Thyroid gland (tissue), 4 donors: ENCODE measurements at regions not wholly inside any gene's neighbourhood (a gene's known extent, or its start where the extent isn't known, plus 50 kb on each side); places are given as distances from the start of the nearest gene placed in this dataset.

Source experiments
- DNase-seq, 2 donors: peaks; one replicate each; pipeline ENCODE4 v3.0.0-alpha.2; 2019
- H3K27ac ChIP-seq, 3 donors: fragments of 200-600 bp; sonication (generic); 1 replicate in 2 of 3; 2 replicates in 1 of 3; pipeline ENCODE4 v1.5.1; 2016 to 2019; ENCODE audit warnings: mild to moderate bottlenecking in 1 of 3, moderate library complexity in 1 of 3
- H3K27me3 ChIP-seq: fragments of 200-600 bp; sonication (generic); one replicate; pipeline ENCODE4 v1.5.1; 2019
- H3K36me3 ChIP-seq, 2 donors: fragments of 200-600 bp; sonication (generic); one replicate each; pipeline ENCODE4 v1.5.1; 2016 to 2019
- H3K4me1 ChIP-seq, 2 donors: fragments of 200-600 bp; sonication (generic); one replicate each; pipeline ENCODE4 v1.5.1; 2017 to 2019
- H3K4me3 ChIP-seq, 3 donors: fragments of 200-600 bp; sonication (generic); replicated peaks in 1 of 3; 1 replicate in 2 of 3; 2 replicates in 1 of 3; pipeline ENCODE4 v1.5.1; 2016; ENCODE audit warnings: mild to moderate bottlenecking in 1 of 3
- H3K9me3 ChIP-seq: fragments of 200-600 bp; sonication (generic); one replicate; pipeline ENCODE4 v1.5.1; 2017
- CTCF ChIP-seq, 6 experiments: fragments of 200-600 bp in 3 of 6; fragments of 450-650 bp in 3 of 6; sonication (generic) in 3 of 6; IDR thresholded peaks; one replicate each; pipeline ENCODE4 v1.5.1; 2016 to 2019; ENCODE audit warnings: antibody characterized with exemption in 6 of 6, mild to moderate bottlenecking in 2 of 6, inconsistent platforms in 1 of 6, moderate library complexity in 1 of 6
- POLR2A ChIP-seq, 2 donors: fragments of 450-650 bp; IDR thresholded peaks; one replicate each; pipeline ENCODE4 v1.6.1; 2017; ENCODE audit warnings: antibody characterized with exemption in 2 of 2, mild to moderate bottlenecking in 2 of 2, moderate library complexity in 1 of 2
- WGBS, 2 donors: methylation state at CpG; one replicate each; pipeline ENCODE4 v1.1.5; 2017; 5-methylcytosine and 5-hydroxymethylcytosine counted together
- intact Hi-C: fragments of 100-400 bp; cut with DNase I; formaldehyde crosslinking; loops from one replicate; pipeline ENCODE4 v1.15.1; 2023

- Histone ChIP-seq H3K27ac (no peak overlapping the region), H3K27me3 (no peaks in the 10 kb centered on the region), H3K36me3 (no peaks in the 10 kb centered on the region), H3K4me1 (no peaks in the 10 kb centered on the region), H3K9me3 (no peaks in the 10 kb centered on the region), H3K4me3 (no peak overlapping the region)
- TF ChIP-seq POLR2A (IDR thresholded peaks at IDR 0.05) (no peak), CTCF (IDR thresholded peaks at IDR 0.05) (no peak)
- intact Hi-C loops: no loop called here
- 58 to 59% methylated on average over 4 of the region's 4 CpGs for WGBS, 2 donors
- no peak for DNase-seq
Observed at GRCh38 chr13:79121286-79121685, 284.8 kb downstream of the RBM26 start.

GRCh38 chr13:79119578-79120107 is 286.4 kb downstream of the RBM26 start:
- Histone ChIP-seq H3K27me3 (no peaks in the 10 kb centered on the region), H3K36me3 (no peaks in the 10 kb centered on the region), H3K4me1 (no peaks in the 10 kb centered on the region), H3K27ac (no peak overlapping the region), H3K4me3 (no peak overlapping the region), H3K9me3 (no peaks in the 10 kb centered on the region)
- TF ChIP-seq POLR2A (IDR thresholded peaks at IDR 0.05) (no peak), CTCF (IDR thresholded peaks at IDR 0.05) (no peak)
- 88 to 96% methylated on average over 8 to 28 of the region's 34 CpGs for WGBS, 2 donors
- no peak for DNase-seq
- intact Hi-C loops: no loop called here

- Histone ChIP-seq H3K36me3 (no peaks in the 10 kb centered on the region), H3K4me3 (no peak overlapping the region), H3K4me1 (no peaks in the 10 kb centered on the region), H3K27me3 (no peaks in the 10 kb centered on the region), H3K27ac (no peak overlapping the region), H3K9me3 (no peaks in the 10 kb centered on the region)
- intact Hi-C loops: no loop called here
- no peak for DNase-seq
- TF ChIP-seq POLR2A (IDR thresholded peaks at IDR 0.05) (no peak), CTCF (IDR thresholded peaks at IDR 0.05) (no peak)
Observed at GRCh38 chr13:79112016-79112415, 294.0 kb downstream of the RBM26 start.

- H3K9me3 ChIP-seq: no peaks in the 10 kb centered on the region
- DNase-seq: no peak
- no peak overlapping the region for H3K27ac ChIP-seq
- intact Hi-C loops: no loop called here
- no peaks in the 10 kb centered on the region for H3K36me3 ChIP-seq
- 88 to 90% methylated on average over 1 of the region's 1 CpG for WGBS, 2 donors
- H3K27me3 ChIP-seq: no peaks in the 10 kb centered on the region
- no peak overlapping the region for H3K4me3 ChIP-seq
- H3K4me1 ChIP-seq: no peaks in the 10 kb centered on the region
- TF ChIP-seq POLR2A (IDR thresholded peaks at IDR 0.05) (no peak), CTCF (IDR thresholded peaks at IDR 0.05) (no peak)
Observed at GRCh38 chr13:79108914-79109643, 297.0 kb downstream of the RBM26 start.

GRCh38 chr13:79098596-79098995 is 307.5 kb downstream of the RBM26 start:
- WGBS, 2 donors: 50 to 69% methylated on average over 4 of the region's 4 CpGs
- DNase-seq: no peak
- TF ChIP-seq POLR2A (IDR thresholded peaks at IDR 0.05) (no peak), CTCF (IDR thresholded peaks at IDR 0.05) (no peak)
- H3K36me3 ChIP-seq: no peaks in the 10 kb centered on the region
- intact Hi-C loops: no loop called here
- H3K27ac ChIP-seq: no peak overlapping the region
- H3K9me3 ChIP-seq: no peaks in the 10 kb centered on the region
- H3K4me3 ChIP-seq: no peak overlapping the region
- H3K27me3 ChIP-seq: no peaks in the 10 kb centered on the region
- H3K4me1 ChIP-seq: no peaks in the 10 kb centered on the region
